Suprapubic skin (tissue), 3 donors: ENCODE measurements at regions not wholly inside any gene's neighbourhood (a gene's known extent, or its start where the extent isn't known, plus 50 kb on each side); places are given as distances from the start of the nearest gene placed in this dataset.

Source experiments
- EP300 ChIP-seq: sonication (generic); formaldehyde crosslinking; IDR thresholded peaks from one replicate; pipeline ENCODE4 v1.6.1; 2017; ENCODE audit warnings: antibody characterized with exemption
- TF ChIP-seq, protein P1 (sequence below), 2 donors: fragments of 200-600 bp in 1 of 2; fragments of 450-650 bp in 1 of 2; sonication (generic) in 1 of 2; IDR thresholded peaks; one replicate each; pipeline ENCODE4 v1.5.1; 2016 to 2019; ENCODE audit warnings: antibody characterized with exemption in 2 of 2, mild to moderate bottlenecking in 1 of 2, moderate library complexity in 1 of 2

- TF ChIP-seq, protein P1, sequence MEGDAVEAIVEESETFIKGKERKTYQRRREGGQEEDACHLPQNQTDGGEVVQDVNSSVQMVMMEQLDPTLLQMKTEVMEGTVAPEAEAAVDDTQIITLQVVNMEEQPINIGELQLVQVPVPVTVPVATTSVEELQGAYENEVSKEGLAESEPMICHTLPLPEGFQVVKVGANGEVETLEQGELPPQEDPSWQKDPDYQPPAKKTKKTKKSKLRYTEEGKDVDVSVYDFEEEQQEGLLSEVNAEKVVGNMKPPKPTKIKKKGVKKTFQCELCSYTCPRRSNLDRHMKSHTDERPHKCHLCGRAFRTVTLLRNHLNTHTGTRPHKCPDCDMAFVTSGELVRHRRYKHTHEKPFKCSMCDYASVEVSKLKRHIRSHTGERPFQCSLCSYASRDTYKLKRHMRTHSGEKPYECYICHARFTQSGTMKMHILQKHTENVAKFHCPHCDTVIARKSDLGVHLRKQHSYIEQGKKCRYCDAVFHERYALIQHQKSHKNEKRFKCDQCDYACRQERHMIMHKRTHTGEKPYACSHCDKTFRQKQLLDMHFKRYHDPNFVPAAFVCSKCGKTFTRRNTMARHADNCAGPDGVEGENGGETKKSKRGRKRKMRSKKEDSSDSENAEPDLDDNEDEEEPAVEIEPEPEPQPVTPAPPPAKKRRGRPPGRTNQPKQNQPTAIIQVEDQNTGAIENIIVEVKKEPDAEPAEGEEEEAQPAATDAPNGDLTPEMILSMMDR (IDR thresholded peaks at IDR 0.05) = no peak
- no peak for TF ChIP-seq EP300
Measured at GRCh38 chr9:119091074-119091473, 278.2 kb downstream of the BRINP1 start.
